ENCODE measurements at regions not wholly inside any gene's neighbourhood (a gene's known extent, or its start where the extent isn't known, plus 50 kb on each side); places are given as distances from the start of the nearest gene placed in this dataset.
"Not testable (repeated sequence)": the region's sequence is repeated elsewhere in the genome, so short reads cannot be mapped to it uniquely, and the experiment has no call there.

DNA sequence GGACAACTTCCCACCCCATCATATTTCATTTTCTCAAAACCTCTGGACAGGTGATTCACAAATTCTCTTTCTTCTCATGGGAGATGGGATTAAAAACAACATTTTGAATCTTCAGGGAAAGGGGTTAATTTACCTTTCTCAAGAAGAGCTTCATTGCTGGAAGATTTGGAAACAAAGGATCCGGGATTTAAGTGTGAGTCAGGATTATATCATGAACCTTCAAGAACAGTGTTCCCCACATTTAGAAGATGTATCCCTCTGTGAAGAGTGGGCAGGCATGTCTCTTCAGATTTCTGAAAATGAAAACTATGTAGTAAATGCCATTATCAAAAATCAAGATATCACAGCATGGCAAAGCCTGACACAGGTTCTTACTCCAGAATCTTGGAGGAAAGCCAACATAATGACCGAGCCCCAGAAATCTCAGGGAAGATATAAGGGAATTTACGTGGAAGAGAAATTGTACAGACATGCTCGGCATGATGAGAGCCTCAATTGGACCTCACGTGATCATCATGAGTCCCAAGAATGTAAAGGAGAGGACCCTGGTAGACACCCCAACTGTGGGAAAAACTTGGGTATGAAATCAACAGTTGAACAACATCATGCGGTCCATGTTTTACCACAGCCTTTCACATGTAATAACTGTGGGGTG, 99.5 kb upstream of the GPR39 start:
- not testable (repeated sequence) for DNase-seq (ENCODE audit: extremely low read depth in 1 of 2, low read depth in 1 of 2)

- not testable (repeated sequence) for DNase-seq (ENCODE audit: extremely low read depth in 1 of 2, low read depth in 1 of 2)
Observed at GRCh38 chr2:132318481-132318880, 98.1 kb upstream of the GPR39 start.

DNA sequence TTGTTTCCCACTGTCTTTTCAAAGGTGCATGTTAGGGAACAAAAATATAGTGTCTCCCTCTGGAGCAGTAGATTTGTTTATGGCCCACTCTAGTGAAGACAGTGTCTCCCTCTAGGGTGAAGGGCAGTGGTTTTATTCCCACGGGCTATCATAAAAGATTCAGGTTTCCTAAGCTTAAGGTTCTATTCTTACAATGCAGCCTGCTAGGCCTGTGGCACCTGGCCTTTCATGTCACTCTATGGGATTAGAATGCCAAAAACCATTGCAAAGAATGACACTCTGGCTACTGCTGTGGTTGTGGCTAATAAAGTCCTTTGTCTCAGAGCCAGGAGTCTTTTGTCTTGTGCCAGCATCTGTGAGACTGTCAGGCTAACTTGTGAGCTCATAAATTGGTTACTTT, 92.6 kb upstream of the GPR39 start:
- DNase-seq (ENCODE audit: extremely low read depth in 1 of 2, low read depth in 1 of 2) = not testable (repeated sequence)

DNA sequence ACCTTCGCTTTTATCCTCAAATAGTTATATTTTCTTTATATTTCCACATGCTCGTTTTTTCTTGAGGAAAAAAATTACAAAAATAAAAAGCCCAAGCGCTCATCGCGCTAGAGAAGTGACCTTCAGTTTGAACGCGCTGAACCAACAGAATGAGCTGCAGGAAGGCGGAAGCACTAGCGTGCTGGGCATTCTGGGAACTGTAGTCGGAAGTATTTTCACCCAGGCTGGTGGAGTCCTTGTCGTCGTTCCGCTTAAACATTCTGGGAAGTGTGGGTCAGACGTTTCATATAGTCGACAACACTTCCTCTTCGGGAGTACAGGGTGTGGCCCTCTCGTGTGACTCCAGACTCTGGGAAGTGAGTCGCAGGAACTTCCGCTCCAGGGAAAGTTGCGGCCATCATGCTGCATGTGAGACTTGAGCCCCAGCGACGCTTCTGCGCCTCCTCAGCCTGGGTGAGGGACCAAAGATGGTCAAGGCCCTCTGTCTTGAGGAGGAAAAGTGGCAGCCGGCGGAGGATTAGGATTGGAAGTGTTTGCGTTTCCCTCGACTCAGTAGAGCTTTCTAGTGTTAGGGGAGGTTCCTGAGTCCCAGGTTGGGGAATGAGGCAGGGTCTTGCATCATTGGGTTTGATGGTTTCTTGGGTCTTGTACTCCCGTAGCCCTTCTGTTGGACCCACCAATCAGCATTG, 84.1 kb upstream of the GPR39 start:
- DNase-seq (ENCODE audit: extremely low read depth in 1 of 2, low read depth in 1 of 2) = not testable (repeated sequence)

DNA sequence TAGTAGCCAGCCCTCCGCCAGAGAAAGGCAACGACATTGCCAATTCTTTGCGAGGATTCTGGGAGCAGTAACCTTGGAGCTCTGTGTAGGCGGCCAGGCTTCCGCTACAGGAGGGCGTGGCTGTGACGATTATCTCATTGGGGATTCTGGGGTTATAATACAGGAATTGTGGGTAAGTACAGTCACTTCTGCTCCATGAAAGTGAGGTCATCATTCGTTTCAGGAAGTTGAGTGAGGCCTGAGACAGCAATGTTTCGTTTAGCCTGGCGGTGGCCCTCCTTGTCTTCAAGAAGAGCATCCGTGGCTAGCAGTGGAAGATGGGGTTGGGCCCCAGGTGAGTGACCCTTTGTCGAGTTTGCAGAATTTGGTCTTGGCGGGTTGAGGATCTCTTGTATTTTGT, 79.5 kb upstream of the GPR39 start:
- DNase-seq (ENCODE audit: extremely low read depth in 1 of 2, low read depth in 1 of 2) = not testable (repeated sequence)

- DNase-seq (ENCODE audit: extremely low read depth in 1 of 2, low read depth in 1 of 2) = not testable (repeated sequence)
Observed at GRCh38 chr2:132337844-132338243, 78.8 kb upstream of the GPR39 start.

DNA sequence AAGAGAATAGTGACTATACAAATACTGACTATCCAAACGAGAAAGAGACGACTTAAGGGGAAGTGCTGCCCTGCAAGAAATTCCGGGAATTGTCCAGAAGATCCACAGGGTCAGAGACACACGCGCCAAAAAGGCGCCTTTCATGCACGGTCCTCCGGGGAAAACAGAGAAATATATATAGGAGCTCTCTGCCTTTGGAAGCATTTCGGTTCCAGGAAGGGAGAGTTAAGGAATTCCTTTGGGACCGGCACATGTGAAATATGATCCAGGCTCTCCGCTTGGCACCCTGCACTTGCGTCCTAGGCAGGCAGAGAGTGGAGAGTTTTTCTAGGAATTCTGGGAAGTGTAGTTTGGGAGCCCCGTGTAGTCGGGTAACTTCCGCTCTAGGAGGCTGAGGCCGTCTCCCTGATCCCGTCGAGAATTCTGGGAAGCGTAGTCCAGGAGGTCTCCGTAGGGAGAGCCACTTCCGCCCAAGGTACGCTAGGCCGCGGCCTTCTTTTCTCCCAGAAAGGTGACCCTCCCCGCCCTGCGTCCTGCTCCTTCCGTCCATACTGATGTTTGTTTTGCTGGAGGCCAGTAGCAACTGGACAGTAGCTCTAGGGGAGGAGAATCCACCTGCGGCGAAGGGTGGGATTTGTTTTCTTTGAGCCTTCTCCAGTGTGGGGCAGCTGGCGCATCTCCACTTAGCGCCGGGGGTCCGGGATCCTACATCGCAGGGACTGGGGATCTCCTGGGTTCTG, 69.4 kb upstream of the GPR39 start:
- DNase-seq (ENCODE audit: extremely low read depth in 1 of 2, low read depth in 1 of 2) = not testable (repeated sequence)

- DNase-seq (ENCODE audit: extremely low read depth in 1 of 2, low read depth in 1 of 2) = not testable (repeated sequence)
Observed at GRCh38 chr2:132349092-132349687, 67.4 kb upstream of the GPR39 start.

- not testable (repeated sequence) for DNase-seq (ENCODE audit: extremely low read depth in 1 of 2, low read depth in 1 of 2)
Observed at GRCh38 chr2:132351668-132352067, 64.9 kb upstream of the GPR39 start.

DNA sequence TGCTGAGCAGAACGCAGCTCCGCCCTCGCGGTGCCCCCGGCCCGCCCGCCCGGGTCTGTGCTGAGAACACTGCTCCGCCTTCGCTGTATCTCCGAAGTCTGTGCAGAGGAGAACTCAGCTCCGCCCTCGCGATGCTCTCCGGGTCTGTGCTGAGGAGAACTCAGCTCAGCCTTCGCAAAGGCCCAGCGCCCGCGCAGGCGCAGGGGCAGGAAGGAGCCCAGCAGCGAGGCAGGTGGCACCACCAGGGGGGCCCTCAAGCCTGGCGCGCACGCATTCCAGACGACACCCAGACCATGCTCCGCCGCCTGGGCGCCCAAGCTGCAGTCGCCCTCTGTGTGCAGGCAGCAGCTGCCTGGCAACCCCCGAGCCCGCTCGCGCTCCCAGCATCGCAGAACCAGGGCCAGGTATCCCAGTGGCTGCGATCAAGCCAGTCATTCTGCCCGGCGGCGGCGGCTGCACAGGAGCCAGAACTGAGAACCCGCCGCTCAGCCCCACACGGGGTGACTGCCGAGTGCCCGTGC, 64.1 kb upstream of the GPR39 start:
- DNase-seq (ENCODE audit: extremely low read depth in 1 of 2, low read depth in 1 of 2) = not testable (repeated sequence)

GRCh38 chr2:132353380-132353779, 63.2 kb upstream of the GPR39 start:
- not testable (repeated sequence) for DNase-seq (ENCODE audit: extremely low read depth in 1 of 2, low read depth in 1 of 2)

- DNase-seq (ENCODE audit: extremely low read depth in 1 of 2, low read depth in 1 of 2) = not testable (repeated sequence)
Observed at GRCh38 chr2:132360964-132361363, 55.6 kb upstream of the GPR39 start.

DNA sequence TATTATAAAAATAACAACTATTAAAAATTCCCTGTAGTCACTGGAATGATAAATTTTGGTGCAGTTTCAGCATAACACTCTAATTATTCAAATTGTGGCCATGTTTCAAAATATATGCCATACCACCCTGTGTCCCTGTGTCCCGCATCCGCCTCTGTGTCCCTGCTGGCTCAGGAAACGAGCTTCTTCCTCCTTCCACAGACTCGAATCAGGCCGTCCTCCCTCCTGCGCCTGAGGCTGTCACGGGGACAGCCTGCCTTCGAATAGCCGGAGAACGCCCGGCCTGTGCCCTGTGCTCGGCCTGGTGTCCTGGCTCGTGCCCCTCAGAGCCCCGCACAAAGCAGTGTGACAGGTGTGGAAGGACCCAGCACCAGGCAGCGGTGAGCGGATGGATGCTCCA, 55.1 kb upstream of the GPR39 start:
- DNase-seq (ENCODE audit: extremely low read depth in 1 of 2, low read depth in 1 of 2) = not testable (repeated sequence)

DNA sequence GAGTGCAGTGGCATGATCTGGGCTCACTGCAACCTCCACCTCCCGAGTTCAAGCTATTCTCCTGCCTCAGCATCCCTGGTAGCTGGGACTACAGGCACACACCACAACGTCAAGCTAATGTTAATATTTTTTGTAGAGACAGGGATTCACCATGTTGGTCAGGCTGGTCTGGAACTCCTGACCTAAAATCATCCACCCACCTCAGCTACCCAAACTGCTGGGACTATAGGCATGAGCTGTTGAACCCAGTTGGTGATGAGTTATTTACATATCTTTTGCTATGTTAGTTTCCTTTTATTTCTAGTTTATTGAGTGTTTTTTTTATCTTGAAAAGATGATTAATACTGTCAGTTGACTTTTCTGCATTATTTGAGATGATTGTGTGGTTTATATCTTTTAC, 53.3 kb upstream of the GPR39 start:
- DNase-seq (ENCODE audit: extremely low read depth in 1 of 2, low read depth in 1 of 2) = not testable (repeated sequence)

DNA sequence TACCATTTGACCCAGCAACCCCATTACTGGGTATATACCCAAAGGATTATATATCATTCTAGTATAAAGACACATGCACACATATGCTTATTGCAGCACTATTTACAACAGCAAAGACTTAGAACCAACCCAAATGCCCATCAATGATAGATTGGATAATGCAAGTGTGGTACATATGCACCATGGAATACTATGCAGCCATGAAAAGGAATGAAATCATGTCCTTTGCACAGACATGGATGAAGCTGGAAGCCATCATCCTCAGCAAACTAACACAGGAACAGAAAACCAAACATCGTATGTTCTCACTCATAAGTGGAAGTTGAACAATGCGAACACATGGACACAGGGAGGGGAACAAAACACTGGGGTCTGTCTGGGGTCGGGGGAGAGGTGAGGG, 50.6 kb upstream of the GPR39 start:
- DNase-seq (ENCODE audit: extremely low read depth in 1 of 2, low read depth in 1 of 2) = not testable (repeated sequence)

GRCh38 chr2:132366421-132367180, 50.0 kb upstream of the GPR39 start:
- DNase-seq (ENCODE audit: extremely low read depth in 1 of 2, low read depth in 1 of 2) = no peak

Measured in stimulated activated CD8-positive, alpha-beta memory T cell treated with anti-CD3 and anti-CD28 coated beads, Interleukin-7, amount 100 ng/mL, for 48 hours (primary cell).